ENCODE measurements at regions not wholly inside any gene's neighbourhood (a gene's known extent, or its start where the extent isn't known, plus 50 kb on each side); places are given as distances from the start of the nearest gene placed in this dataset.
A peak's percentile ranks its signal among the peaks of the same experiment; 100 is the strongest.

- no peak for DNase-seq (ENCODE audit: low read depth in 2 of 2)
- TF ChIP-seq, protein P1, sequence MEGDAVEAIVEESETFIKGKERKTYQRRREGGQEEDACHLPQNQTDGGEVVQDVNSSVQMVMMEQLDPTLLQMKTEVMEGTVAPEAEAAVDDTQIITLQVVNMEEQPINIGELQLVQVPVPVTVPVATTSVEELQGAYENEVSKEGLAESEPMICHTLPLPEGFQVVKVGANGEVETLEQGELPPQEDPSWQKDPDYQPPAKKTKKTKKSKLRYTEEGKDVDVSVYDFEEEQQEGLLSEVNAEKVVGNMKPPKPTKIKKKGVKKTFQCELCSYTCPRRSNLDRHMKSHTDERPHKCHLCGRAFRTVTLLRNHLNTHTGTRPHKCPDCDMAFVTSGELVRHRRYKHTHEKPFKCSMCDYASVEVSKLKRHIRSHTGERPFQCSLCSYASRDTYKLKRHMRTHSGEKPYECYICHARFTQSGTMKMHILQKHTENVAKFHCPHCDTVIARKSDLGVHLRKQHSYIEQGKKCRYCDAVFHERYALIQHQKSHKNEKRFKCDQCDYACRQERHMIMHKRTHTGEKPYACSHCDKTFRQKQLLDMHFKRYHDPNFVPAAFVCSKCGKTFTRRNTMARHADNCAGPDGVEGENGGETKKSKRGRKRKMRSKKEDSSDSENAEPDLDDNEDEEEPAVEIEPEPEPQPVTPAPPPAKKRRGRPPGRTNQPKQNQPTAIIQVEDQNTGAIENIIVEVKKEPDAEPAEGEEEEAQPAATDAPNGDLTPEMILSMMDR (IDR thresholded peaks at IDR 0.05; ENCODE audit: low read depth, low read length): no peak
- no peak overlapping the region for H3K4me3 ChIP-seq (replicated peaks in 1 of 2; ENCODE audit: low read depth in 2 of 2, low read length in 2 of 2)
These were observed 68.7 kb downstream of the RHOB start for GRCh38 chr2:20515290-20516220.

DNA sequence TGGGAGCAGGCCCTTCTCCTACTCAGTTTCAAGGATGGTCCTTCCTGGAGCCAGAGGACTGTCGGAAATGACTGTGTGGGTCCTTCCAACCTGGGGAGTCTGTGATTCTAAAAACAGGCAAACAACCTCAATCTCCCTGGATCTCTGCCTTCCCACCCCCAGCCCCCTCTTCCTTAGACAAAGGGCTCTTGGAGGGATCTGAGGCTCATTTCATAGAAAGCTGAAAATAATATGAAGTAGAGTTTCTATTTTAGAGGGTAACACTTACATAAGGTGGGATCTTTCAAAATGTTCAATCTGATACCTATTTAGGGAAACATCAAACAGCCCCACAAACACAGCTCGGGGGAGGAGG, 69.4 kb downstream of the RHOB start:
- no peak for DNase-seq (ENCODE audit: low read depth in 2 of 2)
- TF ChIP-seq, protein P1 (IDR thresholded peaks at IDR 0.05; ENCODE audit: low read depth, low read length): no peak
- H3K4me3 ChIP-seq (replicated peaks in 1 of 2; ENCODE audit: low read depth in 2 of 2, low read length in 2 of 2): no peak overlapping the region

GRCh38 chr2:20516646-20517341, 69.9 kb downstream of the RHOB start:
- DNase-seq (ENCODE audit: low read depth in 2 of 2): peak in 1 of 2 donors; percentile 37
- TF ChIP-seq, protein P1 (IDR thresholded peaks at IDR 0.05; ENCODE audit: low read depth, low read length): no peak

DNA sequence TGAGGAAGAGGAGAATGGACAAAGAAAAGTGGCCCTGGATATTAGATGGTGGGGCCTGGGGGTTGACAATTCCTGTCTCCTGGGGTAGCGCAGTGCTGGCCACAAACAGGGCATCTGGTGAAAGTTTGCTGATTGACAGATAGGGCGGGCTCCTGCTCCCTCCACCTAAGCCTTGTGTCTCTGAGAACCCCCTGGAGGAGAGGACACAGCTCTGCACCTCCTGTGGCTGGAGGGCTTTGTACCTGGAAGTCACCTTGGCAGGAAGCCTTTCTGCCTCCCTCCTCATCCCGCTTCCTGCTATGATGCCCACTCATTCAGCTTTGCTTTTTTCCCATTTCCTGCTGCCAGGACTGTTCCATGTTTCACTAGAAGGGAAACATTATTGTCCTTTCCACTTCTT, 72.4 kb downstream of the RHOB start:
- no peak for DNase-seq (ENCODE audit: low read depth in 2 of 2)
- TF ChIP-seq, protein P1 (IDR thresholded peaks at IDR 0.05; ENCODE audit: low read depth, low read length): no peak
- no peak overlapping the region for H3K4me3 ChIP-seq (replicated peaks in 1 of 2; ENCODE audit: low read depth in 2 of 2, low read length in 2 of 2)

More at GRCh38 chr2:20516646-20517341, 69.9 kb downstream of the RHOB start:
- H3K4me3 ChIP-seq (replicated peaks in 1 of 2; ENCODE audit: low read depth in 2 of 2, low read length in 2 of 2): no peak overlapping the region

DNA sequence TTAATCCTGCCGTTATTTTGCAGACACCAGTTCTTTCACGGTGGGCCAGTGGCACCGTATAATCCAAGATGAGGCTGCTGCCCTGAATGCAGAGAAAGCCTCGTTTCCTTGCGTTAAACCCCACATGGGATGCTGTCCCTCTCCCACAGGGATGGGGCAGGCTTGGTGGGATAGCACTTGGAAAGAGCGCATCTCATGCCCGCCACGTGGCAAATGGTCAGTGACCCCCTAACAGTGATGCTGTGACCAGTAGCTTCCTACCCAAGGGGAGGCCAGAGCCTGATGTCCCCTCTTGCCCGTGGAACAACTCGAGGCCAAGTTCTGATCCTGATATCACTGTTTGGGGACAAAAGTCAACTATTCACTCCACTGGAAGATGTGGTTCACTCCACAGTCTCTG, 73.3 kb downstream of the RHOB start:
- no peak overlapping the region for H3K4me3 ChIP-seq (replicated peaks in 1 of 2; ENCODE audit: low read depth in 2 of 2, low read length in 2 of 2)
- no peak for DNase-seq (ENCODE audit: low read depth in 2 of 2)
- TF ChIP-seq, protein P1 (IDR thresholded peaks at IDR 0.05; ENCODE audit: low read depth, low read length): no peak

- DNase-seq (ENCODE audit: low read depth in 2 of 2): no peak
- TF ChIP-seq, protein P1 (IDR thresholded peaks at IDR 0.05; ENCODE audit: low read depth, low read length): no peak
- H3K4me3 ChIP-seq (replicated peaks in 1 of 2; ENCODE audit: low read depth in 2 of 2, low read length in 2 of 2): no peak overlapping the region
These were observed 74.3 kb downstream of the RHOB start for GRCh38 chr2:20521193-20521592.

Data from cardiac fibroblast (primary cell).